OCI-LY7 (cell line): ENCODE measurements at regions not wholly inside any gene's neighbourhood (a gene's known extent, or its start where the extent isn't known, plus 50 kb on each side); places are given as distances from the start of the nearest gene placed in this dataset.

Experiments
- CTCF ChIP-seq: fragments of 200-600 bp; sonication (generic); conservative IDR thresholded peaks from 2 replicates; pipeline ENCODE4 v1.5.1; 2014; ENCODE audit warnings: mild to moderate bottlenecking, antibody characterized with exemption, low read length, moderate library complexity, mixed read lengths
- EZH2phosphoT487 ChIP-seq: fragments of 200-600 bp; sonication (generic); IDR thresholded peaks from 2 replicates; pipeline ENCODE4 v1.6.1; 2018; ENCODE audit warnings: low read depth, borderline replicate concordance, mild to moderate bottlenecking, mixed run types, antibody characterized with exemption, low read length, moderate library complexity, mixed read lengths

GRCh38 chr10:21212348-21212747, 313.1 kb downstream of the SKIDA1 start:
- TF ChIP-seq CTCF: no peak
- no peak for TF ChIP-seq EZH2phosphoT487
